ENCODE measurements at regions not wholly inside any gene's neighbourhood (a gene's known extent, or its start where the extent isn't known, plus 50 kb on each side); places are given as distances from the start of the nearest gene placed in this dataset.

GRCh38 chrX:88982933-88983332 lies 235.9 kb downstream of the CPXCR1 start:
- TF ChIP-seq CTCF (conservative IDR thresholded peaks at IDR 0.05; ENCODE audit: low read depth in 2 of 2), result no peak
- no peak for TF ChIP-seq STAT1 (IDR thresholded peaks at IDR 0.05; ENCODE audit: unreplicated experiment)
- no peak for TF ChIP-seq EZH2 (IDR thresholded peaks at IDR 0.05; ENCODE audit: low read depth, unreplicated experiment)
- TF ChIP-seq REST (IDR thresholded peaks at IDR 0.05; ENCODE audit: unreplicated experiment), result no peak
- no peak for TF ChIP-seq JUNB (IDR thresholded peaks at IDR 0.05; ENCODE audit: unreplicated experiment)
- no peak for TF ChIP-seq POLR2AphosphoS5 (IDR thresholded peaks at IDR 0.05; ENCODE audit: low read depth)
- TF ChIP-seq EZH2phosphoT487 (IDR thresholded peaks at IDR 0.05; ENCODE audit: unreplicated experiment), result no peak
- no peak for TF ChIP-seq CREB1 (CRISPR knock-in tag; IDR thresholded peaks at IDR 0.05; ENCODE audit: low read depth)
- no peak for TF ChIP-seq ZNF114 (CRISPR knock-in tag; IDR thresholded peaks at IDR 0.05)

Measured in GM23338 (cell line).